ENCODE measurements at regions not wholly inside any gene's neighbourhood (a gene's known extent, or its start where the extent isn't known, plus 50 kb on each side); places are given as distances from the start of the nearest gene placed in this dataset.

- TF ChIP-seq, protein P1, sequence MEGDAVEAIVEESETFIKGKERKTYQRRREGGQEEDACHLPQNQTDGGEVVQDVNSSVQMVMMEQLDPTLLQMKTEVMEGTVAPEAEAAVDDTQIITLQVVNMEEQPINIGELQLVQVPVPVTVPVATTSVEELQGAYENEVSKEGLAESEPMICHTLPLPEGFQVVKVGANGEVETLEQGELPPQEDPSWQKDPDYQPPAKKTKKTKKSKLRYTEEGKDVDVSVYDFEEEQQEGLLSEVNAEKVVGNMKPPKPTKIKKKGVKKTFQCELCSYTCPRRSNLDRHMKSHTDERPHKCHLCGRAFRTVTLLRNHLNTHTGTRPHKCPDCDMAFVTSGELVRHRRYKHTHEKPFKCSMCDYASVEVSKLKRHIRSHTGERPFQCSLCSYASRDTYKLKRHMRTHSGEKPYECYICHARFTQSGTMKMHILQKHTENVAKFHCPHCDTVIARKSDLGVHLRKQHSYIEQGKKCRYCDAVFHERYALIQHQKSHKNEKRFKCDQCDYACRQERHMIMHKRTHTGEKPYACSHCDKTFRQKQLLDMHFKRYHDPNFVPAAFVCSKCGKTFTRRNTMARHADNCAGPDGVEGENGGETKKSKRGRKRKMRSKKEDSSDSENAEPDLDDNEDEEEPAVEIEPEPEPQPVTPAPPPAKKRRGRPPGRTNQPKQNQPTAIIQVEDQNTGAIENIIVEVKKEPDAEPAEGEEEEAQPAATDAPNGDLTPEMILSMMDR (IDR thresholded peaks at IDR 0.05) = no peak
- no peak for TF ChIP-seq ZFX (IDR thresholded peaks at IDR 0.05; ENCODE audit: borderline replicate concordance)
- H3K27ac ChIP-seq = no peak overlapping the region
These were observed 173.1 kb upstream of the TNRC6C start for GRCh38 chr17:77785312-77785905.

GRCh38 chr17:77786090-77786489 lies 172.4 kb upstream of the TNRC6C start:
- TF ChIP-seq ZFX (IDR thresholded peaks at IDR 0.05; ENCODE audit: borderline replicate concordance) = no peak
- TF ChIP-seq, protein P1 (IDR thresholded peaks at IDR 0.05) = no peak
- no peak overlapping the region for H3K27ac ChIP-seq

DNA sequence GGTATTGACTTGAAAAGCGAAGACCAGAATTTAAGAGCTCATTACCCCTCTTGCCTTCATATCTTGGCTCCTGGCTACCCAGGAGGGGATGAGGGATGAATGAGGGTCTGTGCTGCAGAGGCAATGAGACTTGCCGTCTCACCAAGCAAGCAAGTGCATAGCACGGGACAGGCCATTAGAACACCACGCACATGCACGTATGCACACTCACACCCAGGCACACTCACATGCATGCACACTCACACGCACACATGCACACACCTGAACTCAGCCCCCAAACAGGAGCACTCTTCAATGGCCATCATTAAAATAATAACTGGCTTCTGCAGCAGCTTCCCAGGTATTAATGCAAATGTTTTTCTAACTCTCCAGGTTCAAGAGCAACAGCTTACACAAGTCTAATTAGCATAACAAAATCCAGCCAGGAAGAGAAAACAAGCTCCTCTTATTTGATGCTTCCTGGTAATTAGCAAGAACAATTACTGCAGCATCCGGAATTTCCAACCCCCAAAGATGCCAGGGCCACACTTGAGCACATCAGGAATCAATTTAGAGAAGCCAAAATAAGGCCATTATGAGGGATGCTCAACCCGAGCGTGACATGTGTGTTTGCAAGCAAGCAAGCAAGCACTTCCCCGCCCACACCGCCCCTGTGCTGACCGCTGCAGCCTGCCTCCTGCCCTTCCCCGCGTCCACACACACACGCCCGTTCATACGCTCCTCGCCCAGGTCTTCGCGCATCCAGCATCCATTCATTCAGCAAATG lies 171.6 kb upstream of the TNRC6C start:
- no peak overlapping the region for H3K27ac ChIP-seq
- TF ChIP-seq, protein P1 (IDR thresholded peaks at IDR 0.05) = no peak
- TF ChIP-seq ZFX (IDR thresholded peaks at IDR 0.05; ENCODE audit: borderline replicate concordance) = no peak

- TF ChIP-seq, protein P1 (IDR thresholded peaks at IDR 0.05) = no peak
- TF ChIP-seq ZFX (IDR thresholded peaks at IDR 0.05; ENCODE audit: borderline replicate concordance) = no peak
- H3K27ac ChIP-seq = no peak overlapping the region
These were observed 168.2 kb upstream of the TNRC6C start for GRCh38 chr17:77790143-77790829.

DNA sequence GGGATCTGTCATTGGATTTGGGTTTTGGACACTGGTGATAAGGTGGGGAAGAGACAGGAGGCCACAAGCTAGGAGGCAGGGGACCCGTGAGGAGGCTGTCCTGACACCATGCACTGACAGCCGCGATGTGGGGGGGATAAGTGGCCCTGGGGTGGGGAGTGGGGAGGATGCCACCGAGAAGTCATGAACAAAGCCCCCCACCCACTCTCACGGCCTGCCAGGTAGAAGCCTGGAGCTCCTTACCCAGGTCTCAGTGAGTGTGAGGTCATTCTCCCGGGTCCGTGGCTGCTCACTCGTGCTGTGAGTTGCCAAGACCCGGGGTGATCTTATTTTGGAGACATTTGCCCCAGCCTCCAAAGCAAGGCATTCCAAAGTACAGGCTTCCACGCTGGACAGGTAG lies 165.9 kb upstream of the TNRC6C start:
- H3K27ac ChIP-seq = no peak overlapping the region
- TF ChIP-seq, protein P1 (IDR thresholded peaks at IDR 0.05) = no peak
- TF ChIP-seq ZFX (IDR thresholded peaks at IDR 0.05; ENCODE audit: borderline replicate concordance) = no peak

GRCh38 chr17:77793146-77793970 lies 165.1 kb upstream of the TNRC6C start:
- no peak overlapping the region for H3K27ac ChIP-seq
- TF ChIP-seq, protein P1 (IDR thresholded peaks at IDR 0.05) = no peak
- TF ChIP-seq ZFX (IDR thresholded peaks at IDR 0.05; ENCODE audit: borderline replicate concordance) = no peak

Data from 22Rv1 (cell line).